WTC11 (cell line): ENCODE measurements at regions not wholly inside any gene's neighbourhood (a gene's known extent, or its start where the extent isn't known, plus 50 kb on each side); places are given as distances from the start of the nearest gene placed in this dataset.

Experiments
- CTCF ChIP-seq: fragments of 200-600 bp; IDR thresholded peaks from 2 replicates; pipeline ENCODE4 v1.8.0; 2022; ENCODE audit warnings: antibody characterized with exemption
- FOXJ3 ChIP-seq: sonication (generic); formaldehyde crosslinking; IDR thresholded peaks from 2 replicates; pipeline ENCODE4 v1.9.0; 2021; ENCODE audit warnings: missing genetic modification reagents, mild to moderate bottlenecking, borderline replicate concordance
- FOXP4 ChIP-seq: sonication (generic); formaldehyde crosslinking; IDR thresholded peaks from 2 replicates; pipeline ENCODE4 v1.8.0; 2022; ENCODE audit warnings: mild to moderate bottlenecking, missing genetic modification reagents
- NR2C2 ChIP-seq: sonication (generic); formaldehyde crosslinking; IDR thresholded peaks from 2 replicates; pipeline ENCODE4 v1.8.0; 2022; ENCODE audit warnings: mild to moderate bottlenecking, missing genetic modification reagents
- PREB ChIP-seq: sonication (generic); formaldehyde crosslinking; IDR thresholded peaks from 2 replicates; pipeline ENCODE4 v1.8.1; 2022; ENCODE audit warnings: mild to moderate bottlenecking, missing genetic modification reagents, moderate library complexity, borderline replicate concordance
- SP1 ChIP-seq: sonication (generic); formaldehyde crosslinking; conservative IDR thresholded peaks from 2 replicates; pipeline ENCODE4 v1.8.1; 2022; ENCODE audit warnings: missing genetic modification reagents
- ZNF281 ChIP-seq: sonication (generic); formaldehyde crosslinking; IDR thresholded peaks from 2 replicates; pipeline ENCODE4 v1.8.0; 2023; ENCODE audit warnings: mild to moderate bottlenecking, missing genetic modification reagents
- ZNF512 ChIP-seq: sonication (generic); formaldehyde crosslinking; IDR thresholded peaks from 2 replicates; pipeline ENCODE4 v1.8.1; 2022; ENCODE audit warnings: missing genetic modification reagents, borderline replicate concordance
- TF ChIP-seq, protein P1 (sequence below): sonication (generic); formaldehyde crosslinking; conservative IDR thresholded peaks from 2 replicates; pipeline ENCODE4 v1.8.1; 2022; ENCODE audit warnings: mild to moderate bottlenecking, missing genetic modification reagents
- TF ChIP-seq, protein P2 (sequence below): sonication (generic); formaldehyde crosslinking; conservative IDR thresholded peaks from 2 replicates; pipeline ENCODE4 v1.8.1; 2023; ENCODE audit warnings: mild to moderate bottlenecking, low read depth, missing genetic modification reagents, moderate library complexity
- TF ChIP-seq, protein P3 (sequence below): sonication (generic); formaldehyde crosslinking; IDR thresholded peaks from 2 replicates; pipeline ENCODE4 v1.8.0; 2022; ENCODE audit warnings: missing genetic modification reagents
- TF ChIP-seq, protein P4 (sequence below): sonication (generic); formaldehyde crosslinking; IDR thresholded peaks from 2 replicates; pipeline ENCODE4 v1.8.0; 2022; ENCODE audit warnings: mild to moderate bottlenecking, missing genetic modification reagents

DNA sequence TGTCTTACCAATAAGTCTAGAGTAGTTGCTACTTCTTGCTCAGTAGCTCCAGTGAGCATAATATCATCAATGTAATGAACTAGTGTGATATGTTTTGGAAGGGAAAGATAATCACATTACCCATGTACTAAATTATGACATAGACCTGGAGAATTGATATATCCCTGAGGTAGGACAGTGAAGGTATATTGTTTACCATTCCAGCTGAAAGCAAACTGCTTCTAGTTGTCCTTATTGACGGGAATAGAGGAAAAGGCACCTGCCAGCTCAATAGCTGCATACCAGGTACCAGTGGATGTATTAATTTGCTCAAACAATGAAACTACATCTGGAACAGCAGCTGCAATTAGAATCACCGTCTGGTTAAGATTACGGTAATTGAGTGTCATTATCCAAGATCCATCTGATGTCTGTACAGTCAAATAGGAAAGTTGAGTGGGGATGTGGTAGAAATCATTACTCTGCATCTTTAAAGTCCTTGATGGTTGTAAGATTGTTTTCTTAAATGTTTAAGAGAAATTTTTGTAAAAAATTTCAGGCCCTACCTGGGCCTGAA, 100.0 kb upstream of the ARHGAP5 start:
- TF ChIP-seq, protein P1, sequence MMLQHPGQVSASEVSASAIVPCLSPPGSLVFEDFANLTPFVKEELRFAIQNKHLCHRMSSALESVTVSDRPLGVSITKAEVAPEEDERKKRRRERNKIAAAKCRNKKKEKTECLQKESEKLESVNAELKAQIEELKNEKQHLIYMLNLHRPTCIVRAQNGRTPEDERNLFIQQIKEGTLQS (CRISPR knock-in tag) = no peak
- TF ChIP-seq ZNF512 (no peak), CTCF (no peak), SP1 (no peak), NR2C2 (no peak), FOXP4 (CRISPR knock-in tag) (no peak), ZNF281 (CRISPR knock-in tag) (no peak), PREB (CRISPR knock-in tag) (no peak), FOXJ3 (CRISPR knock-in tag) (no peak)
- TF ChIP-seq, protein P2, sequence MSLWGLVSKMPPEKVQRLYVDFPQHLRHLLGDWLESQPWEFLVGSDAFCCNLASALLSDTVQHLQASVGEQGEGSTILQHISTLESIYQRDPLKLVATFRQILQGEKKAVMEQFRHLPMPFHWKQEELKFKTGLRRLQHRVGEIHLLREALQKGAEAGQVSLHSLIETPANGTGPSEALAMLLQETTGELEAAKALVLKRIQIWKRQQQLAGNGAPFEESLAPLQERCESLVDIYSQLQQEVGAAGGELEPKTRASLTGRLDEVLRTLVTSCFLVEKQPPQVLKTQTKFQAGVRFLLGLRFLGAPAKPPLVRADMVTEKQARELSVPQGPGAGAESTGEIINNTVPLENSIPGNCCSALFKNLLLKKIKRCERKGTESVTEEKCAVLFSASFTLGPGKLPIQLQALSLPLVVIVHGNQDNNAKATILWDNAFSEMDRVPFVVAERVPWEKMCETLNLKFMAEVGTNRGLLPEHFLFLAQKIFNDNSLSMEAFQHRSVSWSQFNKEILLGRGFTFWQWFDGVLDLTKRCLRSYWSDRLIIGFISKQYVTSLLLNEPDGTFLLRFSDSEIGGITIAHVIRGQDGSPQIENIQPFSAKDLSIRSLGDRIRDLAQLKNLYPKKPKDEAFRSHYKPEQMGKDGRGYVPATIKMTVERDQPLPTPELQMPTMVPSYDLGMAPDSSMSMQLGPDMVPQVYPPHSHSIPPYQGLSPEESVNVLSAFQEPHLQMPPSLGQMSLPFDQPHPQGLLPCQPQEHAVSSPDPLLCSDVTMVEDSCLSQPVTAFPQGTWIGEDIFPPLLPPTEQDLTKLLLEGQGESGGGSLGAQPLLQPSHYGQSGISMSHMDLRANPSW (CRISPR knock-in tag) = no peak
- TF ChIP-seq, protein P3, sequence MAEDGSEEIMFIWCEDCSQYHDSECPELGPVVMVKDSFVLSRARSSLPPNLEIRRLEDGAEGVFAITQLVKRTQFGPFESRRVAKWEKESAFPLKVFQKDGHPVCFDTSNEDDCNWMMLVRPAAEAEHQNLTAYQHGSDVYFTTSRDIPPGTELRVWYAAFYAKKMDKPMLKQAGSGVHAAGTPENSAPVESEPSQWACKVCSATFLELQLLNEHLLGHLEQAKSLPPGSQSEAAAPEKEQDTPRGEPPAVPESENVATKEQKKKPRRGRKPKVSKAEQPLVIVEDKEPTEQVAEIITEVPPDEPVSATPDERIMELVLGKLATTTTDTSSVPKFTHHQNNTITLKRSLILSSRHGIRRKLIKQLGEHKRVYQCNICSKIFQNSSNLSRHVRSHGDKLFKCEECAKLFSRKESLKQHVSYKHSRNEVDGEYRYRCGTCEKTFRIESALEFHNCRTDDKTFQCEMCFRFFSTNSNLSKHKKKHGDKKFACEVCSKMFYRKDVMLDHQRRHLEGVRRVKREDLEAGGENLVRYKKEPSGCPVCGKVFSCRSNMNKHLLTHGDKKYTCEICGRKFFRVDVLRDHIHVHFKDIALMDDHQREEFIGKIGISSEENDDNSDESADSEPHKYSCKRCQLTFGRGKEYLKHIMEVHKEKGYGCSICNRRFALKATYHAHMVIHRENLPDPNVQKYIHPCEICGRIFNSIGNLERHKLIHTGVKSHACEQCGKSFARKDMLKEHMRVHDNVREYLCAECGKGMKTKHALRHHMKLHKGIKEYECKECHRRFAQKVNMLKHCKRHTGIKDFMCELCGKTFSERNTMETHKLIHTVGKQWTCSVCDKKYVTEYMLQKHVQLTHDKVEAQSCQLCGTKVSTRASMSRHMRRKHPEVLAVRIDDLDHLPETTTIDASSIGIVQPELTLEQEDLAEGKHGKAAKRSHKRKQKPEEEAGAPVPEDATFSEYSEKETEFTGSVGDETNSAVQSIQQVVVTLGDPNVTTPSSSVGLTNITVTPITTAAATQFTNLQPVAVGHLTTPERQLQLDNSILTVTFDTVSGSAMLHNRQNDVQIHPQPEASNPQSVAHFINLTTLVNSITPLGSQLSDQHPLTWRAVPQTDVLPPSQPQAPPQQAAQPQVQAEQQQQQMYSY (CRISPR knock-in tag) = no peak
- TF ChIP-seq, protein P4, sequence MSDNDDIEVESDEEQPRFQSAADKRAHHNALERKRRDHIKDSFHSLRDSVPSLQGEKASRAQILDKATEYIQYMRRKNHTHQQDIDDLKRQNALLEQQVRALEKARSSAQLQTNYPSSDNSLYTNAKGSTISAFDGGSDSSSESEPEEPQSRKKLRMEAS = no peak
